HG03280 (cell line): ENCODE measurements at regions not wholly inside any gene's neighbourhood (a gene's known extent, or its start where the extent isn't known, plus 50 kb on each side); places are given as distances from the start of the nearest gene placed in this dataset.
"Not testable (repeated sequence)": the region's sequence is repeated elsewhere in the genome, so short reads cannot be mapped to it uniquely, and the experiment has no call there.

Experiments used
- ATAC-seq: cut with Tn5 transposase; IDR thresholded peaks from one replicate; pipeline ENCODE4 v1.9.1; 2021; ENCODE audit warnings: mild to moderate bottlenecking, moderate library complexity; ENCODE audit not compliant: unreplicated experiment

- no peak for ATAC-seq
These were observed 146.7 kb upstream of the BNIP2 start for GRCh38 chr15:59835776-59836175.

- ATAC-seq: no peak
These were observed 145.4 kb upstream of the BNIP2 start for GRCh38 chr15:59834528-59834927.

GRCh38 chr15:59833366-59833765, 144.2 kb upstream of the BNIP2 start:
- ATAC-seq: no peak

GRCh38 chr15:59830873-59831272, 141.8 kb upstream of the BNIP2 start:
- ATAC-seq: no peak

GRCh38 chr15:59830098-59830497, 141.0 kb upstream of the BNIP2 start:
- ATAC-seq: no peak

GRCh38 chr15:59828861-59829260, 139.7 kb upstream of the BNIP2 start:
- ATAC-seq: no peak

GRCh38 chr15:59828263-59828662, 139.1 kb upstream of the BNIP2 start:
- ATAC-seq: no peak

- no peak for ATAC-seq
These were observed 136.8 kb upstream of the BNIP2 start for GRCh38 chr15:59825901-59826300.

GRCh38 chr15:59821286-59821685, 132.2 kb upstream of the BNIP2 start:
- ATAC-seq: no peak

- no peak for ATAC-seq
These were observed 130.0 kb upstream of the BNIP2 start for GRCh38 chr15:59819092-59819491.

GRCh38 chr15:59818336-59818735, 129.2 kb upstream of the BNIP2 start:
- ATAC-seq: no peak

GRCh38 chr15:59817834-59818233, 128.7 kb upstream of the BNIP2 start:
- ATAC-seq: no peak

- no peak for ATAC-seq
These were observed 127.9 kb upstream of the BNIP2 start for GRCh38 chr15:59817053-59817452.

- no peak for ATAC-seq
These were observed 125.3 kb upstream of the BNIP2 start for GRCh38 chr15:59814409-59814808.

- no peak for ATAC-seq
These were observed 123.8 kb upstream of the BNIP2 start for GRCh38 chr15:59812889-59813288.

GRCh38 chr15:59812250-59812870, 123.2 kb upstream of the BNIP2 start:
- ATAC-seq: no peak

GRCh38 chr15:59803293-59803966, 114.3 kb upstream of the BNIP2 start:
- ATAC-seq: not testable (repeated sequence)

GRCh38 chr15:59801649-59802048, 112.5 kb upstream of the BNIP2 start:
- no peak for ATAC-seq

- ATAC-seq: no peak
These were observed 109.4 kb upstream of the BNIP2 start for GRCh38 chr15:59798605-59798917.

- ATAC-seq: no peak
These were observed 108.9 kb upstream of the BNIP2 start for GRCh38 chr15:59797756-59798604.

GRCh38 chr15:59794229-59794886, 105.2 kb upstream of the BNIP2 start:
- ATAC-seq: no peak

- no peak for ATAC-seq
These were observed 103.2 kb upstream of the BNIP2 start for GRCh38 chr15:59792359-59792758.
